Sigmoid colon (tissue), 4 donors: ENCODE measurements at regions not wholly inside any gene's neighbourhood (a gene's known extent, or its start where the extent isn't known, plus 50 kb on each side); places are given as distances from the start of the nearest gene placed in this dataset.

Source experiments
- POLR2A ChIP-seq, 2 donors: fragments of 450-650 bp; IDR thresholded peaks; one replicate each; pipeline ENCODE4 v1.6.1; 2016; ENCODE audit warnings: antibody characterized with exemption in 2 of 2, mild to moderate bottlenecking in 2 of 2, moderate library complexity in 2 of 2
- POLR2AphosphoS5 ChIP-seq, 4 donors: sonication (generic); formaldehyde crosslinking; IDR thresholded peaks; one replicate each; pipeline ENCODE4 v1.6.1; 2017; ENCODE audit warnings: antibody characterized with exemption in 4 of 4
- TF ChIP-seq, protein P1 (sequence below), 4 experiments: fragments of 450-650 bp in 3 of 4; fragments of 200-600 bp in 1 of 4; IDR thresholded peaks; one replicate each; pipeline ENCODE4 v1.5.1; 2016 to 2019; ENCODE audit warnings: antibody characterized with exemption in 4 of 4, mild to moderate bottlenecking in 3 of 4, moderate library complexity in 2 of 4

DNA sequence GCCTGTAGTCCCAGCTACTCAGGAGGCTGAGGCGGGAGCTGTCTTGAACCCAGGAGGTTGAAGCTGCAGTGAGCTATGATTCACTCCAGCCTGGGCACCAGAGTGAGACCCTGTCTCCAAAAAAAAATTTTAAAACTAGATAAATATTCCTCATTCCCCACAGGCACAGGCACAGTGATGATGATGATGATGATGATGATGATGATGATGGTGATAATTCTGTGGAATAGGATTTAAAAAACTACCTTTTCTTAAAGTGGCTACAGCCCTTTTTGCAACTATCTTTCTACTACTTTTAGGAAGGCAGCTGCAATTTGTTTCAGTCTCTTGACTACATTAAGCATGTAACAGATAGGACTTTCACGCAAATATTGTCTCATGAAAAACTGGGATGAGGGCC, 76.6 kb upstream of the SCAF8 start:
- TF ChIP-seq POLR2AphosphoS5 (IDR thresholded peaks at IDR 0.05) (no peak), POLR2A (IDR thresholded peaks at IDR 0.05) (no peak)
- TF ChIP-seq, protein P1, sequence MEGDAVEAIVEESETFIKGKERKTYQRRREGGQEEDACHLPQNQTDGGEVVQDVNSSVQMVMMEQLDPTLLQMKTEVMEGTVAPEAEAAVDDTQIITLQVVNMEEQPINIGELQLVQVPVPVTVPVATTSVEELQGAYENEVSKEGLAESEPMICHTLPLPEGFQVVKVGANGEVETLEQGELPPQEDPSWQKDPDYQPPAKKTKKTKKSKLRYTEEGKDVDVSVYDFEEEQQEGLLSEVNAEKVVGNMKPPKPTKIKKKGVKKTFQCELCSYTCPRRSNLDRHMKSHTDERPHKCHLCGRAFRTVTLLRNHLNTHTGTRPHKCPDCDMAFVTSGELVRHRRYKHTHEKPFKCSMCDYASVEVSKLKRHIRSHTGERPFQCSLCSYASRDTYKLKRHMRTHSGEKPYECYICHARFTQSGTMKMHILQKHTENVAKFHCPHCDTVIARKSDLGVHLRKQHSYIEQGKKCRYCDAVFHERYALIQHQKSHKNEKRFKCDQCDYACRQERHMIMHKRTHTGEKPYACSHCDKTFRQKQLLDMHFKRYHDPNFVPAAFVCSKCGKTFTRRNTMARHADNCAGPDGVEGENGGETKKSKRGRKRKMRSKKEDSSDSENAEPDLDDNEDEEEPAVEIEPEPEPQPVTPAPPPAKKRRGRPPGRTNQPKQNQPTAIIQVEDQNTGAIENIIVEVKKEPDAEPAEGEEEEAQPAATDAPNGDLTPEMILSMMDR (IDR thresholded peaks at IDR 0.05) = no peak
